ENCODE measurements at regions not wholly inside any gene's neighbourhood (a gene's known extent, or its start where the extent isn't known, plus 50 kb on each side); places are given as distances from the start of the nearest gene placed in this dataset.

GRCh38 chr4:112858751-112859150, 190.7 kb upstream of the ANK2 start:
- TF ChIP-seq CTCF (IDR thresholded peaks at IDR 0.05) (no peak), EZH2 (IDR thresholded peaks at IDR 0.05; ENCODE audit: borderline replicate concordance, insufficient read depth, low read depth, low read length, poor library complexity, severe bottlenecking) (no peak)

Measured in B cell (primary cell).